ENCODE measurements at regions not wholly inside any gene's neighbourhood (a gene's known extent, or its start where the extent isn't known, plus 50 kb on each side); places are given as distances from the start of the nearest gene placed in this dataset.

DNA sequence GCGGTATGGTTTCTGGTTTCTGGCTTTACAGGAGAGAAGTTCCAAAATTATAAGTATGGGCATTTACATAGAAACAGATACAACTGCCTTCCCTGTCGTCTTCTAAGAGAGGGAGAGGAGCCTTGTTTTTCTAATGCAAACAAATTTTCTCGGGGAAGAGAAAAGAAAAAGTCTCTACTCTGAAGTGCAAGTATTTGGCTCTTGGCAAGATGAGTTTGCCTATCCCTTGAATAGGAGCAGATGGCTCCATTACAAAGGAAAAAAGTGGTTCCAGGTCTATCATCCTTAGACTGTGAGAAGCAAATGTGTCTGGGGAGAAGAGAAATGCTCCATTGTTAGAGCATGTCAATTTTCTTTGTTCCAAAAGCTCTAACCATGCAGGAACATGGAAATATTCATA lies 455.6 kb downstream of the BUD13 start:
- TF ChIP-seq, protein P1, sequence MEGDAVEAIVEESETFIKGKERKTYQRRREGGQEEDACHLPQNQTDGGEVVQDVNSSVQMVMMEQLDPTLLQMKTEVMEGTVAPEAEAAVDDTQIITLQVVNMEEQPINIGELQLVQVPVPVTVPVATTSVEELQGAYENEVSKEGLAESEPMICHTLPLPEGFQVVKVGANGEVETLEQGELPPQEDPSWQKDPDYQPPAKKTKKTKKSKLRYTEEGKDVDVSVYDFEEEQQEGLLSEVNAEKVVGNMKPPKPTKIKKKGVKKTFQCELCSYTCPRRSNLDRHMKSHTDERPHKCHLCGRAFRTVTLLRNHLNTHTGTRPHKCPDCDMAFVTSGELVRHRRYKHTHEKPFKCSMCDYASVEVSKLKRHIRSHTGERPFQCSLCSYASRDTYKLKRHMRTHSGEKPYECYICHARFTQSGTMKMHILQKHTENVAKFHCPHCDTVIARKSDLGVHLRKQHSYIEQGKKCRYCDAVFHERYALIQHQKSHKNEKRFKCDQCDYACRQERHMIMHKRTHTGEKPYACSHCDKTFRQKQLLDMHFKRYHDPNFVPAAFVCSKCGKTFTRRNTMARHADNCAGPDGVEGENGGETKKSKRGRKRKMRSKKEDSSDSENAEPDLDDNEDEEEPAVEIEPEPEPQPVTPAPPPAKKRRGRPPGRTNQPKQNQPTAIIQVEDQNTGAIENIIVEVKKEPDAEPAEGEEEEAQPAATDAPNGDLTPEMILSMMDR (IDR thresholded peaks at IDR 0.05): no peak
- TF ChIP-seq POLR2A (IDR thresholded peaks at IDR 0.05): no peak
